ENCODE measurements at regions not wholly inside any gene's neighbourhood (a gene's known extent, or its start where the extent isn't known, plus 50 kb on each side); places are given as distances from the start of the nearest gene placed in this dataset.
"Not testable (repeated sequence)": the region's sequence is repeated elsewhere in the genome, so short reads cannot be mapped to it uniquely, and the experiment has no call there.

GRCh38 chr4:38531141-38531727 is 132.8 kb upstream of the KLF3 start:
- Histone ChIP-seq H3K36me3 (ENCODE audit: insufficient read depth, low read length) (no peaks in the 10 kb centered on the region), H3K9me2 (ENCODE audit: low read depth, low read length) (no peaks in the 10 kb centered on the region), H3K79me2 (ENCODE audit: insufficient read depth, low read length) (no peaks in the 10 kb centered on the region), H3F3A (ENCODE audit: insufficient read depth, low read length) (no peaks in the 10 kb centered on the region), H3K4me2 (ENCODE audit: low read length) (no peak overlapping the region), H4K20me1 (ENCODE audit: insufficient read depth, low read length) (no peaks in the 10 kb centered on the region), H3K9ac (ENCODE audit: low read length) (no peak overlapping the region), H3K4me3 (ENCODE audit: low read depth, low read length, poor library complexity, severe bottlenecking) (no peak overlapping the region), H3K9me3 (ENCODE audit: low read length) (no peaks in the 10 kb centered on the region), H2AFZ (ENCODE audit: low read length) (no peak overlapping the region), H3K27ac (ENCODE audit: low read depth, low read length, poor library complexity, severe bottlenecking) (no peak overlapping the region), H3K27me3 (ENCODE audit: insufficient read depth, low read length) (no peaks in the 10 kb centered on the region), H3K4me1 (ENCODE audit: insufficient read depth, low read length, severe bottlenecking) (peaks cover 10% of the 10 kb centered on the region)
- no peak for TF ChIP-seq EZH2 (IDR thresholded peaks at IDR 0.05; ENCODE audit: borderline replicate concordance, low read length)
- TF ChIP-seq, protein P1, sequence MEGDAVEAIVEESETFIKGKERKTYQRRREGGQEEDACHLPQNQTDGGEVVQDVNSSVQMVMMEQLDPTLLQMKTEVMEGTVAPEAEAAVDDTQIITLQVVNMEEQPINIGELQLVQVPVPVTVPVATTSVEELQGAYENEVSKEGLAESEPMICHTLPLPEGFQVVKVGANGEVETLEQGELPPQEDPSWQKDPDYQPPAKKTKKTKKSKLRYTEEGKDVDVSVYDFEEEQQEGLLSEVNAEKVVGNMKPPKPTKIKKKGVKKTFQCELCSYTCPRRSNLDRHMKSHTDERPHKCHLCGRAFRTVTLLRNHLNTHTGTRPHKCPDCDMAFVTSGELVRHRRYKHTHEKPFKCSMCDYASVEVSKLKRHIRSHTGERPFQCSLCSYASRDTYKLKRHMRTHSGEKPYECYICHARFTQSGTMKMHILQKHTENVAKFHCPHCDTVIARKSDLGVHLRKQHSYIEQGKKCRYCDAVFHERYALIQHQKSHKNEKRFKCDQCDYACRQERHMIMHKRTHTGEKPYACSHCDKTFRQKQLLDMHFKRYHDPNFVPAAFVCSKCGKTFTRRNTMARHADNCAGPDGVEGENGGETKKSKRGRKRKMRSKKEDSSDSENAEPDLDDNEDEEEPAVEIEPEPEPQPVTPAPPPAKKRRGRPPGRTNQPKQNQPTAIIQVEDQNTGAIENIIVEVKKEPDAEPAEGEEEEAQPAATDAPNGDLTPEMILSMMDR (IDR thresholded peaks at IDR 0.05; ENCODE audit: low read length): no peak

DNA sequence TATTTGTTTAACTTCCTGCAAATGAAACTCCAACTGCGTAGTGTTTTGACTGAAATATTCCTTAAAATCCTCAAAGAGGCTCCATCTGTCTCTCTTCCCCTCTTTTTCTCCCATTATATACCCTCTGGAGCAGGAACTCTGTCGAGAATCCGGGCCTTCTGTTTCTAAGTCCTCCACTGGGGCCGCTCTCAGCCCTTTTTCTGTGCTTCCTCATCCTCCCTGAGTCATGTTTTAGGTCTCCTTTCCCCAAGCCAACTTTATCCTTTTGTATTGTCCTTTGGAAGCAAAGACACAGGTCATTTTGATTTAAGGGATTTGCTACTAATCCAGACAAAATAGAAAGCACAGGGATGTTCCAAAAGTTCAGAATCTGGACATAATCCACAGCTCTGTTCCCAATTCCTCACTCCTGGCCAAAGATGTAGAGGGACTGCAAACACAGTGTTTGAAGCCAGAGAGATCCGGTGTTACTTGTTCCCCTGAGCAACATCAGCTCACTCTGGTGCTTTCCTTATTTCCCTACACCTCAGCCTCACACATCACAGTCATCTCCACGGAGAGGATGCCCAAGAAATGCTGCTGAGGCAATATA is 131.0 kb upstream of the KLF3 start:
- Histone ChIP-seq H3K9me3 (ENCODE audit: low read length) (no peaks in the 10 kb centered on the region), H3K9ac (ENCODE audit: low read length) (no peak overlapping the region), H4K20me1 (ENCODE audit: insufficient read depth, low read length) (no peaks in the 10 kb centered on the region), H2AFZ (ENCODE audit: low read length) (no peak overlapping the region), H3K9me2 (ENCODE audit: low read depth, low read length) (no peaks in the 10 kb centered on the region), H3F3A (ENCODE audit: insufficient read depth, low read length) (no peaks in the 10 kb centered on the region), H3K4me2 (ENCODE audit: low read length) (no peak overlapping the region), H3K36me3 (ENCODE audit: insufficient read depth, low read length) (no peaks in the 10 kb centered on the region), H3K27me3 (ENCODE audit: insufficient read depth, low read length) (no peaks in the 10 kb centered on the region), H3K79me2 (ENCODE audit: insufficient read depth, low read length) (no peaks in the 10 kb centered on the region), H3K27ac (ENCODE audit: low read depth, low read length, poor library complexity, severe bottlenecking) (no peak overlapping the region), H3K4me1 (ENCODE audit: insufficient read depth, low read length, severe bottlenecking) (peaks cover 10% of the 10 kb centered on the region), H3K4me3 (ENCODE audit: low read depth, low read length, poor library complexity, severe bottlenecking) (no peak overlapping the region)
- no peak for TF ChIP-seq EZH2 (IDR thresholded peaks at IDR 0.05; ENCODE audit: borderline replicate concordance, low read length)
- TF ChIP-seq, protein P1 (IDR thresholded peaks at IDR 0.05; ENCODE audit: low read length): no peak

DNA sequence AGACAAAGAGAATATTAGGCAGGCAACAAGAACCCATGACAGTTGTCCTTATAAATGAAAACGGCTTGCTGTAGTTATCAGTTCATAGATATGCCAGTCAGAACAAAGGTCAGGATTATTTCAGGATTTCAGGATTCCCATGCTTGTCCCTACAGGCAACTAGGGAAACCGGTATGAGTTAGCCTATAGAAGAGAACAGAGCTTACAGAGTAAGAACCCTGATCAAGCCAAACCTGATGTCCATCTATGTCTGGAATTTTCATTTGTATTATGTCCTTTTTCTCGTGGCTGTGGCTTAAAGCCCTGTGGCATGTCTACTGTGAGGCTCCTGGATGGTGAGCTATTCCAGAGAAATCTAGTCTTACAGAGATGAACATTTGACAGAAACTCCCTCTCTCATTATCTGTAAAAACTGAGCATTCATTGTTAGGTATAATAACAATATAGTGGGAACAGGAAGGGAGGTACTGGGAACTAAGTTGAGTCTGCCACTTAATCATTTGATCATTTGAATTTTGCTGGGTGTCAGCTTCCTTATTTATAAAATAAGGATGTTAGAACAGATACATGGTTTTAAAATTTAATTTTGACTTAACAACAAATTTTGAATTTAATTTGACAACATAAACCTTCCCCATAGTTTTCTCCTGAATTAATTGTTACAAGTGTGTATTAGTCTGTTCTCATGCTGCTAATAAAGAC is 129.5 kb upstream of the KLF3 start:
- H3K9me3 ChIP-seq (ENCODE audit: low read length): no peaks in the 10 kb centered on the region
- H4K20me1 ChIP-seq (ENCODE audit: insufficient read depth, low read length): no peaks in the 10 kb centered on the region
- no peaks in the 10 kb centered on the region for H3K79me2 ChIP-seq (ENCODE audit: insufficient read depth, low read length)
- H3K36me3 ChIP-seq (ENCODE audit: insufficient read depth, low read length): no peaks in the 10 kb centered on the region
- no peaks in the 10 kb centered on the region for H3F3A ChIP-seq (ENCODE audit: insufficient read depth, low read length)
- H3K4me3 ChIP-seq (ENCODE audit: low read depth, low read length, poor library complexity, severe bottlenecking): no peak overlapping the region
- H2AFZ ChIP-seq (ENCODE audit: low read length): no peak overlapping the region
- H3K4me2 ChIP-seq (ENCODE audit: low read length): no peak overlapping the region
- no peaks in the 10 kb centered on the region for H3K9me2 ChIP-seq (ENCODE audit: low read depth, low read length)
- H3K27ac ChIP-seq (ENCODE audit: low read depth, low read length, poor library complexity, severe bottlenecking): no peak overlapping the region
- TF ChIP-seq, protein P1 (IDR thresholded peaks at IDR 0.05; ENCODE audit: low read length): no peak
- no peak for TF ChIP-seq EZH2 (IDR thresholded peaks at IDR 0.05; ENCODE audit: borderline replicate concordance, low read length)
- H3K4me1 ChIP-seq (ENCODE audit: insufficient read depth, low read length, severe bottlenecking): peaks cover 7% of the 10 kb centered on the region
- H3K9ac ChIP-seq (ENCODE audit: low read length): no peak overlapping the region
- no peaks in the 10 kb centered on the region for H3K27me3 ChIP-seq (ENCODE audit: insufficient read depth, low read length)

GRCh38 chr4:38535071-38535470 is 128.9 kb upstream of the KLF3 start:
- not testable (repeated sequence) for H3K9me3 ChIP-seq (ENCODE audit: low read length); H3K9me2 ChIP-seq (ENCODE audit: low read depth, low read length); H4K20me1 ChIP-seq (ENCODE audit: insufficient read depth, low read length); H3K27me3 ChIP-seq (ENCODE audit: insufficient read depth, low read length); H3K9ac ChIP-seq (ENCODE audit: low read length); H3K4me1 ChIP-seq (ENCODE audit: insufficient read depth, low read length, severe bottlenecking); H3K36me3 ChIP-seq (ENCODE audit: insufficient read depth, low read length); H3K27ac ChIP-seq (ENCODE audit: low read depth, low read length, poor library complexity, severe bottlenecking); H3K4me3 ChIP-seq (ENCODE audit: low read depth, low read length, poor library complexity, severe bottlenecking); H3F3A ChIP-seq (ENCODE audit: insufficient read depth, low read length); H3K4me2 ChIP-seq (ENCODE audit: low read length); H3K79me2 ChIP-seq (ENCODE audit: insufficient read depth, low read length); H2AFZ ChIP-seq (ENCODE audit: low read length)

Measured in OCI-LY1 (cell line).